H1 (cell line): ENCODE measurements at regions not wholly inside any gene's neighbourhood (a gene's known extent, or its start where the extent isn't known, plus 50 kb on each side); places are given as distances from the start of the nearest gene placed in this dataset.

ENCODE experiments used
- SAP30 ChIP-seq: fragments of 300-600 bp; sonication (generic); IDR thresholded peaks from 2 replicates; pipeline ENCODE4 v1.7.1; 2012; ENCODE audit warnings: low read length, moderate library complexity, mild to moderate bottlenecking, inconsistent platforms; ENCODE audit not compliant: insufficient read depth, insufficient replicate concordance
- TF ChIP-seq, protein P1 (sequence below): IDR thresholded peaks from 2 replicates; pipeline ENCODE4 v1.6.1; 2012; ENCODE audit warnings: inconsistent platforms

DNA sequence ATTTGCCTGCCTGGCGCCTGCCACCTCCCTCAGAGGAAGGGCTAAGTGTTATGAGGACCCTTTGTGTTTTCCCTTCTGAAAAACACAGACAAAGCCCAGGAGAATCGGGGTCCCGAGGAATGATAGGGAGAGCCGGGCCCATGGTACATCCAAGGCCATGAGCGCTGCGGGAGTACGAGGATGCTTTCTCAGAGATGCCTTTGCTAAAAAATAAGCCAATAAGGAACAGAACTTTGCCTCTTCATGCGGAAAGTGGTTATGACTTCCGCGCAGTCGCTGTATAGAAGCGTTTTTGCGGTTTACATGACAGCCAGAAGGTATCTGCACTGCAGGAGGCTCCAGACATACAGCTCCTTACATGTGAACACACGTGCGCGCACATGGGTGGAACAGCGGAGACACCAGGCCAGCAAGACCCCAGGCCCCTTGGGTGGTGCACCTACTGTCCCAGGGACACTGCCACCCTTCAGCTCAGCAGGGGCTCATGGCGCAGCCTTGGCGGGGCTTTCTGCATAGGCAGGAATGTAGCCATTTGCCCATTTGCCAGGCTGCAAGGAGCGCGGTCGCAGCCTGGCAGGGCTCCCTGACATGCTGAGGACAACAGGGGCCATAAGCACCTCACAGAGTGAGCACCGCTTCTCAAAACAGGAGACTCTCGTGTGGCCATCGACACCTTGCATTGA lies 252.4 kb upstream of the SALL3 start (continued):
- no peak for TF ChIP-seq SAP30
- TF ChIP-seq, protein P1, sequence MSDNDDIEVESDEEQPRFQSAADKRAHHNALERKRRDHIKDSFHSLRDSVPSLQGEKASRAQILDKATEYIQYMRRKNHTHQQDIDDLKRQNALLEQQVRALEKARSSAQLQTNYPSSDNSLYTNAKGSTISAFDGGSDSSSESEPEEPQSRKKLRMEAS = no peak
- TF ChIP-seq, all 59 proteins: peak for 0
